ENCODE measurements at regions not wholly inside any gene's neighbourhood (a gene's known extent, or its start where the extent isn't known, plus 50 kb on each side); places are given as distances from the start of the nearest gene placed in this dataset.

GRCh38 chr7:112994656-112995055, 92.0 kb downstream of the GPR85 start:
- DNase-seq (ENCODE audit: extremely low read depth, low read depth): no peak
- TF ChIP-seq CTCF (IDR thresholded peaks at IDR 0.05; ENCODE audit: low read depth, low read length, missing control alignments): no peak
- H3K4me3 ChIP-seq (replicated peaks; ENCODE audit: low read depth, low read length): no peak overlapping the region

- TF ChIP-seq CTCF (IDR thresholded peaks at IDR 0.05; ENCODE audit: low read depth, low read length, missing control alignments): no peak
- DNase-seq (ENCODE audit: extremely low read depth, low read depth): no peak
- no peak overlapping the region for H3K4me3 ChIP-seq (replicated peaks; ENCODE audit: low read depth, low read length)
Observed at GRCh38 chr7:112990624-112991023, 96.0 kb downstream of the GPR85 start.

- no peak for DNase-seq (ENCODE audit: extremely low read depth, low read depth)
- H3K4me3 ChIP-seq (replicated peaks; ENCODE audit: low read depth, low read length): no peak overlapping the region
- no peak for TF ChIP-seq CTCF (IDR thresholded peaks at IDR 0.05; ENCODE audit: low read depth, low read length, missing control alignments)
Observed at GRCh38 chr7:112989531-112989930, 97.1 kb downstream of the GPR85 start.

- DNase-seq (ENCODE audit: extremely low read depth, low read depth): no peak
- TF ChIP-seq CTCF (IDR thresholded peaks at IDR 0.05; ENCODE audit: low read depth, low read length, missing control alignments): no peak
- no peak overlapping the region for H3K4me3 ChIP-seq (replicated peaks; ENCODE audit: low read depth, low read length)
Observed at GRCh38 chr7:112987171-112987570, 99.5 kb downstream of the GPR85 start.

- H3K4me3 ChIP-seq (replicated peaks; ENCODE audit: low read depth, low read length): no peak overlapping the region
- no peak for TF ChIP-seq CTCF (IDR thresholded peaks at IDR 0.05; ENCODE audit: low read depth, low read length, missing control alignments)
- DNase-seq (ENCODE audit: extremely low read depth, low read depth): no peak
Observed at GRCh38 chr7:112986256-112987031, 100.2 kb downstream of the GPR85 start.

GRCh38 chr7:112985377-112985987, 101.1 kb downstream of the GPR85 start:
- no peak for TF ChIP-seq CTCF (IDR thresholded peaks at IDR 0.05; ENCODE audit: low read depth, low read length, missing control alignments)
- no peak overlapping the region for H3K4me3 ChIP-seq (replicated peaks; ENCODE audit: low read depth, low read length)
- no peak for DNase-seq (ENCODE audit: extremely low read depth, low read depth)
